ENCODE measurements at regions not wholly inside any gene's neighbourhood (a gene's known extent, or its start where the extent isn't known, plus 50 kb on each side); places are given as distances from the start of the nearest gene placed in this dataset.

DNA sequence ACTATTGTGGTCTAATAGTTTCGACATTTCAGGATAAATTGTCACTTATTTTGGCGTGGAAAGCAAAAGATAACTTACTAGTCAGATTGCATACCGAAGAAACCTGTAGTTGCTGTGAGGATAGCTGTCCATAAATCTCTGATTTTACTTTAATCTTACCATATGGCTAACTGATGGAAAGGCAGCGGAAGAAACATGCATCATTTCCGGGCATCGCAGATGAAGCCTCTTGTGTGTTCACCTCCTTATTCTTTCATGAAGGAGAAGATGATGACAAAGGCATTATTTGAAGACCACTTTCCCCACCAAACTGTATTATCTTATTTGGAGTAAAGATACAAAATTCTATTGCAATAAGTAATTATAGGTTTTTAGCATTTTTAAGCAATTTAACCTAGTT lies 763.6 kb upstream of the SLITRK6 start:
- no peak overlapping the region for H3K27ac ChIP-seq
- H3K4me3 ChIP-seq = no peak overlapping the region
- TF ChIP-seq, protein P1, sequence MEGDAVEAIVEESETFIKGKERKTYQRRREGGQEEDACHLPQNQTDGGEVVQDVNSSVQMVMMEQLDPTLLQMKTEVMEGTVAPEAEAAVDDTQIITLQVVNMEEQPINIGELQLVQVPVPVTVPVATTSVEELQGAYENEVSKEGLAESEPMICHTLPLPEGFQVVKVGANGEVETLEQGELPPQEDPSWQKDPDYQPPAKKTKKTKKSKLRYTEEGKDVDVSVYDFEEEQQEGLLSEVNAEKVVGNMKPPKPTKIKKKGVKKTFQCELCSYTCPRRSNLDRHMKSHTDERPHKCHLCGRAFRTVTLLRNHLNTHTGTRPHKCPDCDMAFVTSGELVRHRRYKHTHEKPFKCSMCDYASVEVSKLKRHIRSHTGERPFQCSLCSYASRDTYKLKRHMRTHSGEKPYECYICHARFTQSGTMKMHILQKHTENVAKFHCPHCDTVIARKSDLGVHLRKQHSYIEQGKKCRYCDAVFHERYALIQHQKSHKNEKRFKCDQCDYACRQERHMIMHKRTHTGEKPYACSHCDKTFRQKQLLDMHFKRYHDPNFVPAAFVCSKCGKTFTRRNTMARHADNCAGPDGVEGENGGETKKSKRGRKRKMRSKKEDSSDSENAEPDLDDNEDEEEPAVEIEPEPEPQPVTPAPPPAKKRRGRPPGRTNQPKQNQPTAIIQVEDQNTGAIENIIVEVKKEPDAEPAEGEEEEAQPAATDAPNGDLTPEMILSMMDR (IDR thresholded peaks at IDR 0.05) = no peak
- H3K4me1 ChIP-seq = peaks cover 0 to 4% (median 0%) of the 10 kb centered on the region in 3 donors
- FAIRE-seq = no peak
- no peak for DNase-seq
- no peak for ATAC-seq
- no peaks in the 10 kb centered on the region for H3K9me3 ChIP-seq
- H3K36me3 ChIP-seq = no peaks in the 10 kb centered on the region
- intact Hi-C loops (cut with DNase I) = no loop called here
- WGBS, 2 donors = 82 to 89% methylated on average over 6 of the region's 6 CpGs
- no peaks in the 10 kb centered on the region for H3K27me3 ChIP-seq

DNA sequence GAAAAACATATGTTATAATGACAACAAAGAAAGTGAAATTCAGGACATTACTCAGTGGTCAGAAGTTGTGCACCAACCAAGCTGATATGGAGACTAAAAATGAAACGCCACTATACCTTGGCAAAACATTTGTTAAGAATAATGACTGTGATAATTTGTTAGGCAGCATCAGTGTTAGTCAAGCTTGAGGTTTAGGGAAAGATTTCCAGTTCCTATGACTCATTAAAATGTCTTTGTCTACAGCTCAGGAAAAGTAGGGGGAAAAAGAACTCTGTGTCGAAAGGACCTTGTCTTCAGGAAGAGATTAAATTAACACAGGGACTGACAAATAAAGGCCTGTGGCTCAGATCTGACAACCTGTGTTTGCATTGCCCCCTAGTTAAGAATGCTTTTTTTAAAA lies 764.1 kb upstream of the SLITRK6 start:
- intact Hi-C loops (cut with DNase I) = no loop called here
- no peak overlapping the region for H3K4me3 ChIP-seq
- no peaks in the 10 kb centered on the region for H3K36me3 ChIP-seq
- H3K27me3 ChIP-seq = no peaks in the 10 kb centered on the region
- H3K9me3 ChIP-seq = no peaks in the 10 kb centered on the region
- H3K27ac ChIP-seq = no peak overlapping the region
- peaks cover 0 to 4% (median 0%) of the 10 kb centered on the region in 3 donors for H3K4me1 ChIP-seq
- 40 to 41% methylated on average over 2 of the region's 2 CpGs for WGBS, 2 donors
- TF ChIP-seq, protein P1 (IDR thresholded peaks at IDR 0.05) = no peak
- ATAC-seq (no peak), DNase-seq (no peak), FAIRE-seq (no peak)

DNA sequence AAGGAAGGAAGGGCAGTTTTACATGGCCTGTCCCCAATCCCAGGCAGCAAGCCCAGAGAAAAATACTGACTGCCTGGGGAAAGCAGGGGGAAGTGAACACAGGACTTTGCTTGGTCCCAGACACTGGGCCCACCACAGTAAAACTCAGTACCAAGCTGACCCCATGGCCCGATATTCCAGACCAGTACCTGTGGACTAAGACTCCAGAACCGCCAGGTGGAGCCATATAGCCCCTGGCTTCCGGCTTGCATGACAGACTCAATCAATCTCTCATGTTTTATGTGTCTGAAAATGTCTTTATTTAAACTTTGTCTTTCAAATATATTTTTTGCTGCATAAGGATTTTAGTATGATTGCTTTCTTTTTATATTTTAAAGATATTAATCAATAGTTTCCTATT lies 767.9 kb upstream of the SLITRK6 start:
- FAIRE-seq (no peak), DNase-seq (peak in 3 of 6 donors; percentile 17 to 49 (median 21)), ATAC-seq (peak in 1 of 4 donors; percentile 50)
- intact Hi-C loops (cut with DNase I) = no loop called here
- H3K27ac ChIP-seq = no peak overlapping the region
- no peaks in the 10 kb centered on the region for H3K4me1 ChIP-seq
- no peaks in the 10 kb centered on the region for H3K9me3 ChIP-seq
- H3K4me3 ChIP-seq = no peak overlapping the region
- H3K36me3 ChIP-seq = no peaks in the 10 kb centered on the region
- WGBS, 2 donors = 43 to 56% methylated on average over 3 of the region's 3 CpGs
- TF ChIP-seq, protein P1 (IDR thresholded peaks at IDR 0.05) = peak in 1 of 4 donors; percentile 18
- no peaks in the 10 kb centered on the region for H3K27me3 ChIP-seq

DNA sequence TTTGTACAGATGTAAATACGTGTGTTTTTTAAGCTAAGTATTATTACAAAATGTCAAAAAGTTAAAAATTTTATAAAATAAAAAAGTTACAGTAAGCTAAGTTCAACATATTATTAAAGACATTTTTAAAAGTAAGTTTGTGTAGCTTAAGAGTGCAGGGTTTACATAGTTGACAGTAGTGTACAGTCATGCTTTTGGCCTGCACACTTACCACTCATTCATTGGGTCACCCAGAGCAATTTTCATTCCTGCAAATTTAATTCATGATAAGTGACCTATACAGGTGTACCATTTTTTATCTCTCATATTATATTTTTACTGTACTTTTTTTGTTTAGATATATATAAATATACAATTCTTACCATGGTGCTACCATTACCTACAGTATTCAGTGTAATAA lies 769.9 kb upstream of the SLITRK6 start:
- no peaks in the 10 kb centered on the region for H3K36me3 ChIP-seq
- no peaks in the 10 kb centered on the region for H3K4me1 ChIP-seq
- no peak overlapping the region for H3K4me3 ChIP-seq
- TF ChIP-seq, protein P1 (IDR thresholded peaks at IDR 0.05) = no peak
- ATAC-seq = no peak
- intact Hi-C loops (cut with DNase I) = no loop called here
- no peaks in the 10 kb centered on the region for H3K9me3 ChIP-seq
- no peaks in the 10 kb centered on the region for H3K27me3 ChIP-seq
- WGBS, 2 donors = 65 to 76% methylated on average over 1 of the region's 1 CpG
- DNase-seq = no peak
- no peak for FAIRE-seq
- no peak overlapping the region for H3K27ac ChIP-seq

DNA sequence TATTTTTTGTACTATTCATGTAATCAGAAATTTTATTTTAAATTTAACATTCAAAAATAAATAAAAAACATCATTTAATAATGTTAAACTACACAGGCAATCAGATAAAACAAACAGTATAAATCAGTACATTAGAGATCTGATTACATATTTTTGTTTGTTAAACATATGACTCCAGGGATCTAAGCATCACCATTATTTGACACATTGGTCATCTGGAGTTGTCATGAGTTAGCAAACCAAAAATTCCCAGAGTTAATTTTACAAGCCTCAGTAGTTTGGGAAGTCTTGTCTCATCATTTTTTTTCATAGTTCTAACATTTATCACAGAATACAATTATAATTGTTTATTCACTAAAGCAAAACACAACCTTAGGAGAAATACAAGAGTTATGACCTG lies 770.8 kb upstream of the SLITRK6 start:
- Histone ChIP-seq H3K27ac (no peak overlapping the region), H3K4me3 (no peak overlapping the region), H3K36me3 (no peaks in the 10 kb centered on the region), H3K4me1 (no peaks in the 10 kb centered on the region), H3K27me3 (no peaks in the 10 kb centered on the region), H3K9me3 (no peaks in the 10 kb centered on the region)
- FAIRE-seq (no peak), ATAC-seq (no peak), DNase-seq (no peak)
- TF ChIP-seq, protein P1 (IDR thresholded peaks at IDR 0.05) = no peak
- intact Hi-C loops (cut with DNase I) = no loop called here
